H1 (cell line): ENCODE measurements at regions not wholly inside any gene's neighbourhood (a gene's known extent, or its start where the extent isn't known, plus 50 kb on each side); places are given as distances from the start of the nearest gene placed in this dataset.

Source experiments
- CTCF ChIA-PET: fragments of 300-600 bp; sonication (Branson Sonifier 250); formaldehyde crosslinking; loops from one replicate; lab custom pipeline; 2021; ENCODE audit not compliant: partially characterized antibody; lab: Charles Lee
- POLR2A ChIA-PET: fragments of 300-600 bp; sonication (Branson Sonifier 250); formaldehyde crosslinking; loops from one replicate; lab custom pipeline; 2021; ENCODE audit warnings: inconsistent platforms; ENCODE audit not compliant: partially characterized antibody; lab: Charles Lee
- DNase-seq, 2 experiments: peaks; one replicate each; pipeline versions ENCODE4 v3.0.0 to v3.0.0-alpha.2; 2010 to 2022; ENCODE audit warnings: low spot score in 2 of 2, low read depth in 1 of 2, mixed read lengths in 1 of 2
- FAIRE-seq: peaks from 2 replicates; lab custom pipeline; 2011; peaks lifted over from hg19 to GRCh38; lab: Jason Lieb, UNC
- H2AFZ ChIP-seq: 2 replicates; pipeline ENCODE4 v1.8.1; 2012; ENCODE audit warnings: low read length, inconsistent platforms
- H2AK5ac ChIP-seq: 2 replicates; pipeline ENCODE4 v1.6.1; 2013; ENCODE audit warnings: low read depth, low read length
- H2BK120ac ChIP-seq: replicated peaks from 2 replicates; pipeline ENCODE3; 2013; ENCODE audit warnings: low read depth, low read length, inconsistent platforms
- H2BK12ac ChIP-seq: 2 replicates; pipeline ENCODE4 v1.6.1; 2013; ENCODE audit warnings: low read depth, low read length
- H2BK15ac ChIP-seq: 2 replicates; pipeline ENCODE4 v1.6.1; 2013; ENCODE audit warnings: low read length
- H2BK20ac ChIP-seq: 2 replicates; pipeline ENCODE4 v1.6.1; 2013; ENCODE audit warnings: low read length
- H2BK5ac ChIP-seq: 2 replicates; pipeline ENCODE4 v1.6.1; 2013; ENCODE audit warnings: low read depth, low read length
- H3K14ac ChIP-seq: 2 replicates; pipeline ENCODE4 v1.6.1; 2013; ENCODE audit warnings: inconsistent platforms; ENCODE audit not compliant: insufficient read length
- H3K18ac ChIP-seq: 2 replicates; pipeline ENCODE4 v1.6.1; 2013; ENCODE audit warnings: low read length; ENCODE audit errors: extremely low read depth
- H3K23ac ChIP-seq: 2 replicates; pipeline ENCODE4 v1.6.1; 2013; ENCODE audit warnings: inconsistent platforms; ENCODE audit not compliant: insufficient read length
- H3K23me2 ChIP-seq: 2 replicates; pipeline ENCODE4 v1.6.1; 2013; ENCODE audit warnings: low read depth, low read length
- H3K27ac ChIP-seq: 2 replicates; pipeline ENCODE4 v1.6.1; 2011; ENCODE audit warnings: low read depth, low read length, inconsistent platforms
- H3K27me3 ChIP-seq, 4 experiments: replicated peaks in 1 of 4; 1 replicate in 1 of 4; 2 replicates in 3 of 4; pipeline versions ENCODE4 v1.6.1 to v1.8.1; 2011 to 2013; ENCODE audit warnings: low read length in 3 of 4, mild to moderate bottlenecking in 3 of 4, inconsistent platforms in 2 of 4, mixed read lengths in 2 of 4, moderate library complexity in 1 of 4; ENCODE audit not compliant: control insufficient read depth in 3 of 4, insufficient read depth in 3 of 4; ENCODE audit errors: extremely low read depth in 1 of 4
- H3K36me3 ChIP-seq, 4 experiments: 2 replicates each; pipeline versions ENCODE4 v1.6.1 to v1.8.1; 2011 to 2013; ENCODE audit warnings: mild to moderate bottlenecking in 4 of 4, low read length in 3 of 4, moderate library complexity in 2 of 4, control low read depth in 1 of 4, inconsistent platforms in 1 of 4; ENCODE audit not compliant: insufficient read depth in 4 of 4, control insufficient read depth in 2 of 4
- H3K4ac ChIP-seq: replicated peaks from 2 replicates; pipeline ENCODE3; 2013; ENCODE audit warnings: low read length, low read depth, mixed read lengths, inconsistent platforms; ENCODE audit not compliant: insufficient read length
- H3K4me1 ChIP-seq, 4 experiments: replicated peaks in 1 of 4; 1 replicate in 1 of 4; 2 replicates in 3 of 4; pipeline versions ENCODE4 v1.6.1 to v1.8.1; 2011 to 2013; ENCODE audit warnings: low read length in 3 of 4, inconsistent platforms in 2 of 4, mixed read lengths in 1 of 4; ENCODE audit not compliant: insufficient read depth in 4 of 4, control insufficient read depth in 3 of 4
- H3K4me2 ChIP-seq, 2 experiments: 2 replicates each; pipeline versions ENCODE4 v1.6.1 to v1.8.1; 2011 to 2013; ENCODE audit warnings: low read depth in 2 of 2, low read length in 2 of 2, control low read depth in 1 of 2, inconsistent platforms in 1 of 2, mild to moderate bottlenecking in 1 of 2; ENCODE audit not compliant: insufficient read depth in 1 of 2
- H3K4me3 ChIP-seq, 4 experiments: fragments of 200-600, 300-600 bp in 1 of 4; sonication (generic), shearing (Covaris generic), sonication (Bioruptor Twin) in 1 of 4; 2 replicates each; pipeline versions ENCODE4 v1.5.1 to v1.8.1; 2011 to 2016; ENCODE audit warnings: low read length in 4 of 4, low read depth in 3 of 4, control low read depth in 2 of 4, inconsistent platforms in 2 of 4, mild to moderate bottlenecking in 2 of 4, mixed read lengths in 1 of 4, moderate library complexity in 1 of 4; ENCODE audit not compliant: insufficient read depth in 2 of 4; ENCODE audit errors: extremely low read depth in 1 of 4
- H3K56ac ChIP-seq: replicated peaks from 2 replicates; pipeline ENCODE3; 2013; ENCODE audit warnings: low read depth, mild to moderate bottlenecking, mixed read lengths, low read length, inconsistent platforms; ENCODE audit not compliant: insufficient read length
- H3K79me1 ChIP-seq: 2 replicates; pipeline ENCODE4 v1.6.1; 2013; ENCODE audit warnings: low read depth, low read length, control low read depth
- H3K79me2 ChIP-seq, 2 experiments: 2 replicates each; pipeline versions ENCODE4 v1.6.1 to v1.8.1; 2012 to 2013; ENCODE audit warnings: low read length in 2 of 2, mild to moderate bottlenecking in 2 of 2, inconsistent platforms in 1 of 2; ENCODE audit not compliant: insufficient read depth in 2 of 2, control insufficient read depth in 1 of 2
- H3K9ac ChIP-seq, 4 experiments: replicated peaks in 1 of 4; 1 replicate in 1 of 4; 2 replicates in 3 of 4; pipeline versions ENCODE4 v1.6.1 to v1.8.1; 2011 to 2013; ENCODE audit warnings: low read depth in 3 of 4, low read length in 3 of 4, control low read depth in 2 of 4, mild to moderate bottlenecking in 2 of 4, moderate library complexity in 2 of 4, inconsistent platforms in 1 of 4; ENCODE audit errors: extremely low read depth in 1 of 4
- H3K9me3 ChIP-seq, 2 experiments: 2 replicates each; pipeline versions ENCODE4 v1.6.1 to v1.8.1; 2012 to 2013; ENCODE audit warnings: mild to moderate bottlenecking in 2 of 2, moderate library complexity in 2 of 2, control low read depth in 1 of 2, inconsistent platforms in 1 of 2, low read depth in 1 of 2, low read length in 1 of 2, mixed read lengths in 1 of 2; ENCODE audit not compliant: insufficient read depth in 2 of 2
- H4K20me1 ChIP-seq, 2 experiments: replicated peaks in 1 of 2; 2 replicates each; pipeline versions ENCODE3 to v1.8.1; 2011 to 2013; ENCODE audit warnings: inconsistent platforms in 2 of 2, low read length in 2 of 2, mild to moderate bottlenecking in 1 of 2; ENCODE audit not compliant: insufficient read depth in 2 of 2, control insufficient read depth in 1 of 2
- H4K5ac ChIP-seq: 2 replicates; pipeline ENCODE4 v1.6.1; 2013; ENCODE audit warnings: low read length, low read depth, mixed read lengths, inconsistent platforms; ENCODE audit not compliant: insufficient read length
- H4K8ac ChIP-seq: 2 replicates; pipeline ENCODE4 v1.8.0; 2013; ENCODE audit warnings: mild to moderate bottlenecking, moderate library complexity, low read length, inconsistent platforms; ENCODE audit not compliant: insufficient read depth; ENCODE audit errors: extremely low read depth
- H4K91ac ChIP-seq: replicated peaks from 2 replicates; pipeline ENCODE3; 2013; ENCODE audit warnings: low read length, mixed read lengths, inconsistent platforms; ENCODE audit not compliant: insufficient read length
- ATF3 ChIP-seq: IDR thresholded peaks from 2 replicates; pipeline ENCODE4 v1.6.1; 2011; ENCODE audit warnings: low read depth, mild to moderate bottlenecking, low read length; ENCODE audit not compliant: insufficient read depth
- BCL11A ChIP-seq, 2 experiments: IDR thresholded peaks; one replicate each; pipeline ENCODE4 v1.6.1; 2011; ENCODE audit warnings: low read depth in 2 of 2, low read length in 2 of 2, mild to moderate bottlenecking in 2 of 2
- CBX5 ChIP-seq: fragments of 300-800, 300-1000 bp; sonication (generic); IDR thresholded peaks from 2 replicates; pipeline ENCODE4 v1.7.1; 2016; ENCODE audit warnings: antibody characterized with exemption, low read length, low read depth
- HDAC2 ChIP-seq, 2 experiments: fragments of 300-600 bp in 1 of 2; sonication (generic) in 1 of 2; IDR thresholded peaks; 2 replicates each; pipeline ENCODE4 v1.6.1; 2011 to 2012; ENCODE audit warnings: low read depth in 2 of 2, low read length in 2 of 2, mild to moderate bottlenecking in 2 of 2, moderate library complexity in 2 of 2, borderline replicate concordance in 1 of 2, inconsistent platforms in 1 of 2
- KDM5A ChIP-seq: fragments of 200-600 bp; IDR thresholded peaks from 2 replicates; pipeline ENCODE4 v1.7.1; 2012; ENCODE audit warnings: mild to moderate bottlenecking, low read length, inconsistent platforms, mixed read lengths
- MAFK ChIP-seq: IDR thresholded peaks from 2 replicates; pipeline ENCODE4 v1.6.1; 2012; ENCODE audit warnings: low read depth, mild to moderate bottlenecking, improper control_type of control experiment, low read length
- NRF1 ChIP-seq: IDR thresholded peaks from 2 replicates; pipeline ENCODE4 v1.6.1; 2011; ENCODE audit warnings: mild to moderate bottlenecking, low read depth, low read length, improper control_type of control experiment
- WGBS, 2 experiments: shearing (Covaris generic) in 1 of 2; methylation state at CpG; one replicate each; pipeline versions ENCODE4 v1.1.6 to v1.1.7; 2013 to 2015; ENCODE audit warnings: low lambda C conversion rate in 2 of 2, mixed read lengths in 2 of 2, inconsistent platforms in 1 of 2, low coverage in 1 of 2, missing lambda C conversion rate in 1 of 2; ENCODE audit not compliant: insufficient replicate concordance in 2 of 2, insufficient coverage in 1 of 2, insufficient read length in 1 of 2; ENCODE audit errors: extremely low coverage in 1 of 2, missing lambda C conversion rate in 1 of 2; 5-methylcytosine and 5-hydroxymethylcytosine counted together
- TF ChIP-seq, protein P1 (sequence below): IDR thresholded peaks from 2 replicates; pipeline ENCODE4 v1.6.1; 2012; ENCODE audit warnings: inconsistent platforms
- TF ChIP-seq, protein P2 (sequence below): IDR thresholded peaks from 2 replicates; pipeline ENCODE4 v1.6.1; 2012; ENCODE audit warnings: inconsistent platforms
- TF ChIP-seq, protein P3 (sequence below), 3 experiments: IDR thresholded peaks; 1 replicate in 2 of 3; 2 replicates in 1 of 3; pipeline versions ENCODE4 v1.5.1 to v1.6.1; 2011; ENCODE audit warnings: low read length in 3 of 3, mild to moderate bottlenecking in 3 of 3, inconsistent platforms in 2 of 3, low read depth in 1 of 3, moderate library complexity in 1 of 3; ENCODE audit not compliant: insufficient read depth in 1 of 3; ENCODE audit errors: control extremely low read depth in 1 of 3

- Histone ChIP-seq H2BK120ac (no peak overlapping the region), H2AFZ (no peak overlapping the region), H3K14ac (no peak overlapping the region), H3K4ac (no peak overlapping the region), H3K27me3 (no peaks in the 10 kb centered on the region), H3K36me3 (no peaks in the 10 kb centered on the region), H3K9ac (no peak overlapping the region), H3K18ac (no peak overlapping the region), H3K79me2 (no peaks in the 10 kb centered on the region), H4K8ac (no peak overlapping the region), H3K79me1 (no peaks in the 10 kb centered on the region), H2BK5ac (no peak overlapping the region), H4K5ac (no peak overlapping the region), H4K20me1 (no peaks in the 10 kb centered on the region), H2AK5ac (no peak overlapping the region), H2BK20ac (no peak overlapping the region), H3K4me3 (no peak overlapping the region), H2BK15ac (no peak overlapping the region), H3K56ac (no peak overlapping the region), H2BK12ac (no peak overlapping the region), H3K23ac (no peak overlapping the region), H3K27ac (no peak overlapping the region), H3K23me2 (no peaks in the 10 kb centered on the region), H3K4me1 (peaks cover 0 to 6% (median 2%) of the 10 kb centered on the region in 4 experiments; a peak in 3 of 7 replicates), H3K9me3 (no peaks in the 10 kb centered on the region), H3K4me2 (no peak overlapping the region), H4K91ac (no peak overlapping the region)
- POLR2A ChIA-PET: no interaction called here
- FAIRE-seq (no peak), DNase-seq (no peak)
- 84% methylated on average over 3 of the region's 3 CpGs; no CpG with 5 or more reads in 1 of the 2 experiments for WGBS, 2 experiments
- CTCF ChIA-PET: interaction anchor here (0.9 kb wide), 1 partner anchor 92 kb away, joined by 3 read pairs; no protein-coding TSS in a partner anchor
- TF ChIP-seq CBX5: no peak
- TF ChIP-seq HDAC2 (IDR thresholded peaks at IDR 0.05; ENCODE audit: borderline replicate concordance in 1 of 2, low read depth in 2 of 2, low read length in 2 of 2): no peak
- no peak for TF ChIP-seq KDM5A
- no peak for TF ChIP-seq NRF1
- TF ChIP-seq, protein P1, sequence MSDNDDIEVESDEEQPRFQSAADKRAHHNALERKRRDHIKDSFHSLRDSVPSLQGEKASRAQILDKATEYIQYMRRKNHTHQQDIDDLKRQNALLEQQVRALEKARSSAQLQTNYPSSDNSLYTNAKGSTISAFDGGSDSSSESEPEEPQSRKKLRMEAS: no peak
- TF ChIP-seq, protein P2, sequence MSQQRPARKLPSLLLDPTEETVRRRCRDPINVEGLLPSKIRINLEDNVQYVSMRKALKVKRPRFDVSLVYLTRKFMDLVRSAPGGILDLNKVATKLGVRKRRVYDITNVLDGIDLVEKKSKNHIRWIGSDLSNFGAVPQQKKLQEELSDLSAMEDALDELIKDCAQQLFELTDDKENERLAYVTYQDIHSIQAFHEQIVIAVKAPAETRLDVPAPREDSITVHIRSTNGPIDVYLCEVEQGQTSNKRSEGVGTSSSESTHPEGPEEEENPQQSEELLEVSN: no peak
- TF ChIP-seq MAFK: no peak
- TF ChIP-seq BCL11A (IDR thresholded peaks at IDR 0.05; ENCODE audit: low read depth in 2 of 2, low read length in 2 of 2): no peak
- TF ChIP-seq ATF3: no peak
- TF ChIP-seq, protein P3, sequence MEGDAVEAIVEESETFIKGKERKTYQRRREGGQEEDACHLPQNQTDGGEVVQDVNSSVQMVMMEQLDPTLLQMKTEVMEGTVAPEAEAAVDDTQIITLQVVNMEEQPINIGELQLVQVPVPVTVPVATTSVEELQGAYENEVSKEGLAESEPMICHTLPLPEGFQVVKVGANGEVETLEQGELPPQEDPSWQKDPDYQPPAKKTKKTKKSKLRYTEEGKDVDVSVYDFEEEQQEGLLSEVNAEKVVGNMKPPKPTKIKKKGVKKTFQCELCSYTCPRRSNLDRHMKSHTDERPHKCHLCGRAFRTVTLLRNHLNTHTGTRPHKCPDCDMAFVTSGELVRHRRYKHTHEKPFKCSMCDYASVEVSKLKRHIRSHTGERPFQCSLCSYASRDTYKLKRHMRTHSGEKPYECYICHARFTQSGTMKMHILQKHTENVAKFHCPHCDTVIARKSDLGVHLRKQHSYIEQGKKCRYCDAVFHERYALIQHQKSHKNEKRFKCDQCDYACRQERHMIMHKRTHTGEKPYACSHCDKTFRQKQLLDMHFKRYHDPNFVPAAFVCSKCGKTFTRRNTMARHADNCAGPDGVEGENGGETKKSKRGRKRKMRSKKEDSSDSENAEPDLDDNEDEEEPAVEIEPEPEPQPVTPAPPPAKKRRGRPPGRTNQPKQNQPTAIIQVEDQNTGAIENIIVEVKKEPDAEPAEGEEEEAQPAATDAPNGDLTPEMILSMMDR (IDR thresholded peaks at IDR 0.05; ENCODE audit: control extremely low read depth in 1 of 3, insufficient read depth in 1 of 3, low read depth in 1 of 3, low read length in 3 of 3): no peak
These were observed 311.6 kb upstream of the NREP start for GRCh38 chr5:112068593-112068992.
